Hematopoietic multipotent progenitor cell treated with erythropoietin and hydrocortisone succinate and interleukin-3 and kit ligand, for 6 days (in vitro differentiated cells): ENCODE measurements at regions not wholly inside any gene's neighbourhood (a gene's known extent, or its start where the extent isn't known, plus 50 kb on each side); places are given as distances from the start of the nearest gene placed in this dataset.
"Not testable (repeated sequence)": the region's sequence is repeated elsewhere in the genome, so short reads cannot be mapped to it uniquely, and the experiment has no call there.

Experiments used
- DNase-seq: peaks from one replicate; pipeline ENCODE4 v3.0.0-alpha.2; 2015

DNA sequence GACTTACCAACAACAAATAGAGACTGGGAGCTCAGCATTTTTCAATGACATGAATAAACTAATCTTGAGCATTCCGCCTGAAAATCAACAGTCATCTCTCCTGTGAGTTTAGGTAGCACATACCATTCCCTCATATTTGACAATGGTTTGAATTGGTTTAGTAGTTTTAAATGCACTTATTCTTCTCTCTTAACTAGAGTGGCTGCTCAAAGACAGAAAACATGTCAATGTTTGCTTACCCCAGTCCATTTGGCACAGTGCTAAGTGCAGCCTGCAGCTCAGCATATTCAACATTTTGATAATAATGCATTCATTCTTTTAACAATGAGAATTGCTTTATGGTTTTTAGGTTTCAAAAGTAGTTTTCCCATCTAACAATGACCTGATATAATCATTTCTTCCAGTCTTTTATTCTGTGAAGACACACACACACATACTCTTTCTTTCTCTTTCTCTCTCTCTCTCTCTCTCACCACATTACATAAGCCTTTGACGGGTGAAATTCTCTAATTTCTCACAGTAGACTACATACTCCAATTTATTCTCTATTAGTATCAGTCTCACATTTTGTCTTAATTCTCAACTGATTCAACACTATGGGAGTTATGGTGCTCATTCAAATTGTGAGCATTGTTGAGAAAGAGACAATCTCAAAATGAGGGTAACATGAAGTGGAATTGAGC, 432.3 kb downstream of the LRRIQ3 start:
- DNase-seq: no peak

DNA sequence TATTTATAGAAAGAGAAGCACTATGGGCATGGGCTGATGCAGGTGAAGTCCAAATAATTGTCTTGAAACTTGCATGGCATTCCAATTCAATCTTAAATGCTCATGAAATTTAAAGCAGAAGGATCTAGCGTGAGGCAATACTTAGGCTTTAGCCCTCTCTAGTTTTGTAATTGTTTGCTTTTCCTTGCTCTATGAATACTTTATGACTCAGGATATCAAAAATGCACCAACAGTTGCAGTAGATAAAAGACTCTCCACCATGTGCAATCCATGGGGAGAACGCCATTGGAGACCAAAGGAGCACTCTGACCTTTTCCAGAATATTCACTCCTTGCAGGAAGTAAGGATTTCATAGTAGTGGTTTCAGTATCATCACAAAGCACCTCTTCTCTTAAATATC, 436.4 kb downstream of the LRRIQ3 start:
- DNase-seq: no peak

DNA sequence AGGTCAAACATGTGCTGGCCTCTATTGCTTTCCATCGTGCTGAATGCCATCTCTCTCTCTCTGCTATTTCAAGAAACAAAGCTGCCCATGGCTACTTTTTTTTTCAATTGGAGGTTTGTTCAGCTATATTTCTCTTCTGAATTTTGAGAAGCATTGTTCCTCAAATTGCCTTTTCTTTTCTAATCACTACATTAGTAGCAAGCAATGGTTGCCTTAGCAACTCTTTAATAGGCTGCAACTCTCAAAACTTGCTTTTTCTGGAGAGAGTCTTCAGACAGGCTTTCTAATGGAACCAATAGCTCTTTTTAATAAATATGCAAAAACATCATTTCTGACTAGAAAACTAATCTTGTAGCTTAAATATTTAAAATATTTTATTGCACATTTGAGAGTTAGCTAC, 439.0 kb downstream of the LRRIQ3 start:
- DNase-seq: no peak

GRCh38 chr1:73756817-73757216, 441.2 kb downstream of the LRRIQ3 start:
- DNase-seq: no peak

- DNase-seq: no peak
Measured at GRCh38 chr1:73755649-73756048, 442.3 kb downstream of the LRRIQ3 start.

DNA sequence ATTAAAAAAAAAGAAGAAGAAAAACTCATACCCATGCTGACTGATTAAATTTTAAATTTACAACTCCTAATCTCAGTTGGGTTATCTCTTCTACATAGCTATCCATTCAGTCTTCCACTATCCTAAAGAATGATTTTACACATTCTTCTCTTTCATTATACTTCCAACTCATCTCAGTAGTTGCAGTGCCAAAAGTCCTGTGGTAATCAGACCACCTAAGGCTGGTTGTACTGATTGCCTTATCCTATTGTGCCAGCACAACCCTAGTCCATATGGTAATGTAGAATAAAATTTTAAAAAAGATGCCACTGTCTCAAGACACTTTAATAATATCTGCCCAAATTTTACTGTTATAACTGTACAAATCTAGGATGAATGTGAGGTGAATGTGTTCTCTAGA, 448.0 kb downstream of the LRRIQ3 start:
- no peak for DNase-seq

GRCh38 chr1:73744985-73745384, 453.0 kb downstream of the LRRIQ3 start:
- no peak for DNase-seq

GRCh38 chr1:73736125-73736524, 461.9 kb downstream of the LRRIQ3 start:
- no peak for DNase-seq

- no peak for DNase-seq
Measured at GRCh38 chr1:73727036-73727435, 470.9 kb downstream of the LRRIQ3 start.

- DNase-seq: no peak
Measured at GRCh38 chr1:73722055-73722454, 475.9 kb downstream of the LRRIQ3 start.

- no peak for DNase-seq
Measured at GRCh38 chr1:73717976-73718375, 480.0 kb downstream of the LRRIQ3 start.

GRCh38 chr1:73711089-73711488, 486.9 kb downstream of the LRRIQ3 start:
- no peak for DNase-seq

GRCh38 chr1:73701826-73702225, 496.1 kb downstream of the LRRIQ3 start:
- DNase-seq: no peak

- no peak for DNase-seq
Measured at GRCh38 chr1:73676186-73676585, 521.8 kb downstream of the LRRIQ3 start.

DNA sequence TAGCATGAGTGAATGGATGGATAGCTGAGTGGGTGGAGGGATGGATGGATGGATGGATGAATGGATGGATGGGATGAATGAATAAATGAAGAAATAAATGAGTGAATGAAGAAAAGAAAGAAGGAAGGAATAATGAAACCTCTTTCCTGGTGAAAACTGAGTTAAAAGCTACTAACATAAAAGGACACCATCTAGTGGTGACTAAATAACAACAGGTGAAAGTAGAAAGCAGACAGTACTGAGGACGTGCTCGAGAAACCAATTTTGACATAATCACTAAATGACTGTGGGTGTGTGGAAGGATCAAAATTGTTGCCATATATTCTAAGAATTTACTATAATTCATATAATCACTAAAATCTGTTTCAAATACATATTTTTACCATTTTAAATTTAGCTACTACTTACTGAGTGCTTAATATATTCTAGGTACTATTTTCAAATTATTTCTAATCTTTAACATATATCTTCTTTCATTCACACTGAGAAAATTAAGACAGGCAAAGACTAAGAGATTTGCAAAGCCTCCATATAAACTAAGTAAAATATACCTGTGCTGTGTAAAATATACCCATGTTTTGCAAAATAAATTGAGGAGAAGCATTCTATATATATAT, 522.9 kb downstream of the LRRIQ3 start:
- peak; percentile 48 for DNase-seq

DNA sequence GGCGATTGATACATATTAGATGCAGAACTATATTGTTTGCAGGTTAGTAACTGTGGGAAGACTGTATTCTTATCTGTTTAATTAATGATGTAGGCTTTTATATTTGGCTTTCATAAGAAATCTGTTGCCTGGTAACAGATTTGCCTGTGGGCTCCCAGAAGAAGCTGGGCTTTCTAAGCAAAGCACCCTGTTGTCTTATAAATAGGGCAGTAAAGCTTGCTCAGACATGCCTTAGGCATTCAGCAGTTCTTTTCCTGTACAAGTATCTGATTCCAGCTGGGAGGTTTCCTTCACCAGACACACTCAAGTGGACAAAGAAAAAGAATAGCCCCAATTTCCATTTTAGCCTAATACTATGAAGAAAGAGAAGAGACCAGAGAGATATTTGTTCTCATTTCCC, 524.0 kb downstream of the LRRIQ3 start:
- DNase-seq: no peak

GRCh38 chr1:73671530-73671929, 526.4 kb downstream of the LRRIQ3 start:
- DNase-seq: no peak

DNA sequence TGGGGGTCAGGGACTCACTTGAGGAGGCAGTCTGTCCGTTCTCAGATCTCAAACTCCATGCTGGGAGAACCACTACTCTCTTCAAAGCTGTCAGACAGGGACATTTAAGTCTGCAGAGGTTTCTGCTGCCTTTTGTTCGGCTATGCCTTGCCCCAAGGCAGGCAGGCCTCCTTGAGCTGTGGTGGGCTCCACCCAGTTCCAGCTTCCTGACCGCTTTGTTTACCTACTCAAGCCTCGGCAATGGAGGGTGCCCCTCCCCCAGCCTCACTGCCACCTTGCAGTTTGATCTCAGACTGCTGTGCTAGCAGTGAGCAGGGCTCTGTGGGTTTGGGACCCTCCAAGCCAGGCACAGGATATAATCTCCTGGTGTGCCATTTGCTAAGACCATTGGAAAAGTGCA, 530.0 kb downstream of the LRRIQ3 start:
- DNase-seq: not testable (repeated sequence)

GRCh38 chr1:73662526-73662925, 535.5 kb downstream of the LRRIQ3 start:
- no peak for DNase-seq

GRCh38 chr1:73659136-73659535, 538.8 kb downstream of the LRRIQ3 start:
- no peak for DNase-seq

DNA sequence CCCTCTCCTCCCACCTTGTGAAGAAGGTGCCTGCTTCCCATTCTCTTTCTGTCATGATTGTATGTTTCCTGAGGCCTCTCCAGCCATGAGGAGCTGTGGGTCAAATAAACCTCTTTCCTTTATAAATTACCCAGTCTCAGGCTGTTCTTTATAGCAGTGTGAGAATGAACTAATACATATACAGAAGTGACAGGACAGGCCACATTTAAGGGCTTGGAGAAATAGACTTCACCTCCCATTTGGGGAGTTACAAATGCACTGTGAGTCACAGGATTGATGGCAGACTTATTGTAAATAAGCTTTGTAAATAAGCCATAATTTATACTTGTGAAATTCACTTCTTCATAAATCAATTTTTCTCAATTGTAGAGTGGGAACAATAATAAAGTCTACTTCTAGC, 543.3 kb downstream of the LRRIQ3 start:
- DNase-seq: no peak

- DNase-seq: no peak
Measured at GRCh38 chr1:73644198-73644597, 553.8 kb downstream of the LRRIQ3 start.

DNA sequence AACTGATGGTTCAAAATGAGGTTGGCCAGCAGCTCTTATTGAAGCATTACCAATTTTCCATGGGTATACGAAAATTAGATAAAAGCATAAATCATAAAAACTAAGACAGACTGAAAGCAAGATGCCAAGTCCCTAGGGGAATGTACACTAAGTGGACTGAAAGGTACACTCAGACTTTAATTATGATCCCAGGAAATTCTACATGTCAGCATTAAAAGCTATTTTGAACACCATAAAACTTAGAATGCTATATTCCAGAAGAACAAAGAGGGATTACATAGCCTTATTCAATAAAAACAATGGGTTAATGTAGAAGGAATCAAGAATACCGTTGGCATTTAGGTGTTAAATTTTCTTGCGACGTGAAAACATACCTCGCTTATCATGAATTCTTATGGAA, 558.5 kb downstream of the LRRIQ3 start:
- no peak for DNase-seq

GRCh38 chr1:73637264-73637663, 560.7 kb downstream of the LRRIQ3 start:
- peak; percentile 33 for DNase-seq

DNA sequence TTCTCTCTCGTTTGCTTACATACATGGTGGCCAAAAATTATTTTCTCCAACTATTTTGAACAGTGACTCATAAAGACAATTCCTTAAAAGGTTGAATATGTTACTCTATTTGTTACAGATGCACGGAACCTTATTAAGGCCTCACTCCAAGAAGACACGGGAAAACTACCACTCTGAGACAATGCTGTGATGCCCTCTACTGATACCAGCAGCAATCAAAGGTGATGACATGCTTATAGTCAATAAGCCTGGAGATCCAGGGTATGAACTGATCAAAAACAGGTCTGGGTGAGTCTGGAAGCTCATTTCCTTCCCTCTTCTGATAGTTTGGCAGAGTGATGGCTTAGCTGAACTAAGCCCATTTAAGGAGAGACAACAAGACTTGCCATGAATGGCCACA, 563.0 kb downstream of the LRRIQ3 start:
- DNase-seq: no peak
